Nephron (organoid): ENCODE measurements at regions not wholly inside any gene's neighbourhood (a gene's known extent, or its start where the extent isn't known, plus 50 kb on each side); places are given as distances from the start of the nearest gene placed in this dataset.

Source experiments
- H3K27ac Mint-ChIP-seq, 3 experiments: 2 replicates each; pipeline ENCODE4 v1.8.0; 2020; ENCODE audit warnings: mixed read lengths in 3 of 3, mild to moderate bottlenecking in 2 of 3, moderate library complexity in 1 of 3
- H3K27me3 Mint-ChIP-seq: 2 replicates; pipeline ENCODE4 v1.8.0; 2021; ENCODE audit warnings: low read depth, mild to moderate bottlenecking, moderate library complexity, mixed read lengths
- H3K36me3 Mint-ChIP-seq: 2 replicates; pipeline ENCODE4 v1.8.0; 2020; ENCODE audit warnings: low read depth, mixed read lengths
- H3K4me1 Mint-ChIP-seq: 2 replicates; pipeline ENCODE4 v1.8.0; 2020; ENCODE audit warnings: mixed read lengths
- H3K4me3 Mint-ChIP-seq, 3 experiments: 2 replicates each; pipeline ENCODE4 v1.8.0; 2020; ENCODE audit warnings: mild to moderate bottlenecking in 3 of 3, mixed read lengths in 3 of 3, moderate library complexity in 2 of 3
- H3K9me3 Mint-ChIP-seq: 2 replicates; pipeline ENCODE4 v1.8.0; 2020; ENCODE audit warnings: mixed read lengths
- TF ChIP-seq, protein P1 (sequence below), 3 experiments: fragments of 200-600 bp; sonication (generic); IDR thresholded peaks; one replicate each; pipeline ENCODE4 v1.5.0; 2021; ENCODE audit warnings: antibody characterized with exemption in 3 of 3; ENCODE audit not compliant: unreplicated experiment in 3 of 3

DNA sequence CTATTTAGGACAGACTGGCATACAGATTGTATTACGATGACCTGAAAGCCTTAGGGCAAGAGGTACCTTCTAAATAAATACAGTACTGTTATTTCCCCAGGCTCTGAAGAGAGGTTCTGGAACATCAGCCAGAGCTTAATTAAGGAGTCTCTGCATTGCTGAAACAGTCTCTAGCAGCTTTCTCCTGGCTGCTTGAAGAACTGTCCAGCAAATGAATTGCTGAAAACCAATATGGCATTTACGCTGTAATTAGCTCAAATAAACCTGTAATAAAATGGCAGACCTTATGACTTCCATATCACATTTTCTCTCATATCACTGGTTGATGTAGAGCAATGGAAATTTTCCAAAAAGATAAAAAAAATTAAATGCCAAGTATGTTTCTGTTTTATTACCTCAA, 636.3 kb downstream of the GABRG2 start:
- no peak overlapping the region for H3K4me3 Mint-ChIP-seq
- TF ChIP-seq, protein P1, sequence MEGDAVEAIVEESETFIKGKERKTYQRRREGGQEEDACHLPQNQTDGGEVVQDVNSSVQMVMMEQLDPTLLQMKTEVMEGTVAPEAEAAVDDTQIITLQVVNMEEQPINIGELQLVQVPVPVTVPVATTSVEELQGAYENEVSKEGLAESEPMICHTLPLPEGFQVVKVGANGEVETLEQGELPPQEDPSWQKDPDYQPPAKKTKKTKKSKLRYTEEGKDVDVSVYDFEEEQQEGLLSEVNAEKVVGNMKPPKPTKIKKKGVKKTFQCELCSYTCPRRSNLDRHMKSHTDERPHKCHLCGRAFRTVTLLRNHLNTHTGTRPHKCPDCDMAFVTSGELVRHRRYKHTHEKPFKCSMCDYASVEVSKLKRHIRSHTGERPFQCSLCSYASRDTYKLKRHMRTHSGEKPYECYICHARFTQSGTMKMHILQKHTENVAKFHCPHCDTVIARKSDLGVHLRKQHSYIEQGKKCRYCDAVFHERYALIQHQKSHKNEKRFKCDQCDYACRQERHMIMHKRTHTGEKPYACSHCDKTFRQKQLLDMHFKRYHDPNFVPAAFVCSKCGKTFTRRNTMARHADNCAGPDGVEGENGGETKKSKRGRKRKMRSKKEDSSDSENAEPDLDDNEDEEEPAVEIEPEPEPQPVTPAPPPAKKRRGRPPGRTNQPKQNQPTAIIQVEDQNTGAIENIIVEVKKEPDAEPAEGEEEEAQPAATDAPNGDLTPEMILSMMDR (IDR thresholded peaks at IDR 0.05; ENCODE audit: unreplicated experiment in 3 of 3) = no peak
- no peaks in the 10 kb centered on the region for H3K9me3 Mint-ChIP-seq
- no peak overlapping the region for H3K27ac Mint-ChIP-seq
- H3K27me3 Mint-ChIP-seq = no peaks in the 10 kb centered on the region
- no peaks in the 10 kb centered on the region for H3K36me3 Mint-ChIP-seq
- H3K4me1 Mint-ChIP-seq = no peaks in the 10 kb centered on the region

DNA sequence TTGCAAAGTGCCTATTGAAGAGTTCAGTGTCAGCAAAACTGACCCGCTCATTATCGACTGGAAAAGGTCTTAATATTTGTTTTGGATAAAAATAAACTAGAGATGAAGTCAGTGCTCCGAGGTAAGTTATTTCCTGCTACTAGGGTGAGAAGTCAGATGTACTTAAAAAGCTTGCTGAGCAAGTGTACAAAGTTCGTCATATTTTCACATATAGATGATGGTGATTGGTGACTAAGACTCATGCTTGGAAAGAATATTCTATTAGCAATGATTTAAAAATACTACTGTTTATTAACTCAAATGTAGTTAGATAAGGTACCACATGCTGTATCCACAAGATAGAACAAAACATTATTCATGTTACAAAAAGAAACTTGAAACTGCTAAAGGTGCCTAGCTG, 643.7 kb downstream of the GABRG2 start:
- Mint-ChIP-seq H3K9me3 (no peaks in the 10 kb centered on the region), H3K36me3 (no peaks in the 10 kb centered on the region), H3K4me1 (no peaks in the 10 kb centered on the region), H3K4me3 (no peak overlapping the region), H3K27me3 (no peaks in the 10 kb centered on the region), H3K27ac (no peak overlapping the region)
- TF ChIP-seq, protein P1 (IDR thresholded peaks at IDR 0.05; ENCODE audit: unreplicated experiment in 3 of 3) = no peak

DNA sequence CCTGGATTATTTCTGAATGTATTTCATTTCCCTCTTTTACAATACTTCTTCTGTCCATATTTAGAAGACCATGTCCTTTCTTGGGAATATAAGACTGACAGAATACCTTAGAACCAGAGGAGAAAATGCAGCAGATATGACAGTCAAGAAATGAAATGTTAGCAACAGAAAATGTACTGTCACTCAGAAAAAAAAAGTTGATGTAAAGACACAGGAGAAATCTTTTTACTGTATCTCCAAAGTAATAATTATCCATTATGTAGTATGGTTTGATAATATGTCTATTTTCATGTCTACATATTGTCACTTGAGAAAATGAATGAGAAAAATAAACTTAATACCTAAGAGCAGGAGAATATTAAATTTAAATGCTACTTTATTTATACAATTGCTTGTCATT, 652.1 kb downstream of the GABRG2 start:
- peaks cover 7% of the 10 kb centered on the region for H3K9me3 Mint-ChIP-seq
- no peaks in the 10 kb centered on the region for H3K4me1 Mint-ChIP-seq
- H3K27me3 Mint-ChIP-seq = no peaks in the 10 kb centered on the region
- H3K4me3 Mint-ChIP-seq = no peak overlapping the region
- no peaks in the 10 kb centered on the region for H3K36me3 Mint-ChIP-seq
- no peak overlapping the region for H3K27ac Mint-ChIP-seq
- TF ChIP-seq, protein P1 (IDR thresholded peaks at IDR 0.05; ENCODE audit: unreplicated experiment in 3 of 3) = no peak

DNA sequence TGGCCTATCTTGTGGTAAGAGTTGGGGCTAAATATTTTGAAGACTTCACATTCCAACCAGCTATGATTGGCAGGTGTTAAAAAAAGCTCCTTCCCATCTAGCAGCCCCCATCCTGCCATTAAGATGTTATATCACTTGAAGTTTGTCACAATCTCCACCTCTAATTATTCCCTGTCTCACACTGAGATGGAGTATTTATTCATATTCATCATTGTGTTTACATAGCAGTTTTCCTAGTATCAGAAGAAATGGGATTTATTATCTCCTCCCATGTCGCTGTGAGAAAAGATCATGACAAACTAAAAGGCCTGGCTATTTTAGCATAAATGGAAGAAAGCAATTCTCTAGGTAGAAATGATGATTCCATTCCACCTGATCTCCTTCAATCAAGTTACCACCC, 653.6 kb downstream of the GABRG2 start:
- no peaks in the 10 kb centered on the region for H3K4me1 Mint-ChIP-seq
- no peak overlapping the region for H3K4me3 Mint-ChIP-seq
- TF ChIP-seq, protein P1 (IDR thresholded peaks at IDR 0.05; ENCODE audit: unreplicated experiment in 3 of 3) = no peak
- H3K36me3 Mint-ChIP-seq = no peaks in the 10 kb centered on the region
- peaks cover 7% of the 10 kb centered on the region for H3K9me3 Mint-ChIP-seq
- no peak overlapping the region for H3K27ac Mint-ChIP-seq
- no peaks in the 10 kb centered on the region for H3K27me3 Mint-ChIP-seq

GRCh38 chr5:162752612-162753011, 684.8 kb upstream of the CCNG1 start:
- Mint-ChIP-seq H3K36me3 (no peaks in the 10 kb centered on the region), H3K27me3 (no peaks in the 10 kb centered on the region), H3K9me3 (no peaks in the 10 kb centered on the region), H3K4me3 (no peak overlapping the region), H3K27ac (no peak overlapping the region), H3K4me1 (no peaks in the 10 kb centered on the region)
- TF ChIP-seq, protein P1 (IDR thresholded peaks at IDR 0.05; ENCODE audit: unreplicated experiment in 3 of 3) = no peak

- Mint-ChIP-seq H3K36me3 (no peaks in the 10 kb centered on the region), H3K27me3 (no peaks in the 10 kb centered on the region), H3K27ac (no peak overlapping the region), H3K4me3 (no peak overlapping the region), H3K4me1 (no peaks in the 10 kb centered on the region), H3K9me3 (no peaks in the 10 kb centered on the region)
- TF ChIP-seq, protein P1 (IDR thresholded peaks at IDR 0.05; ENCODE audit: unreplicated experiment in 3 of 3) = no peak
Measured at GRCh38 chr5:162762119-162762518, 675.3 kb upstream of the CCNG1 start.
